GM12878 (cell line): ENCODE measurements at regions not wholly inside any gene's neighbourhood (a gene's known extent, or its start where the extent isn't known, plus 50 kb on each side); places are given as distances from the start of the nearest gene placed in this dataset.

Experiments
- SMAD1 ChIP-seq: fragments of 450-650 bp; IDR thresholded peaks from 2 replicates; pipeline ENCODE4 v1.6.1; 2018; ENCODE audit warnings: mild to moderate bottlenecking, low read depth; ENCODE audit not compliant: partially characterized antibody
- YY1 ChIP-seq: IDR thresholded peaks from 2 replicates; pipeline ENCODE4 v1.6.1; 2011; ENCODE audit warnings: low read depth, mild to moderate bottlenecking, low read length
- ZNF274 ChIP-seq: IDR thresholded peaks from one replicate; pipeline ENCODE4 v1.8.0; 2011; ENCODE audit not compliant: insufficient read length, insufficient read depth
- TF ChIP-seq, protein P1 (sequence below), 3 experiments: IDR thresholded peaks in 2 of 3; conservative IDR thresholded peaks in 1 of 3; 2 replicates each; pipeline ENCODE4 v1.5.1; 2011; ENCODE audit warnings: low read depth in 3 of 3, low read length in 3 of 3, mild to moderate bottlenecking in 3 of 3, control low read depth in 2 of 3, moderate library complexity in 2 of 3, inconsistent platforms in 1 of 3, mixed read lengths in 1 of 3; ENCODE audit not compliant: control insufficient read depth in 2 of 3, insufficient read depth in 1 of 3; ENCODE audit errors: extremely low read depth in 1 of 3
- TF ChIP-seq, protein P2 (sequence below): IDR thresholded peaks from 2 replicates; pipeline ENCODE4 v1.6.1; 2012; ENCODE audit warnings: low read depth, low read length, improper control_type of control experiment

DNA sequence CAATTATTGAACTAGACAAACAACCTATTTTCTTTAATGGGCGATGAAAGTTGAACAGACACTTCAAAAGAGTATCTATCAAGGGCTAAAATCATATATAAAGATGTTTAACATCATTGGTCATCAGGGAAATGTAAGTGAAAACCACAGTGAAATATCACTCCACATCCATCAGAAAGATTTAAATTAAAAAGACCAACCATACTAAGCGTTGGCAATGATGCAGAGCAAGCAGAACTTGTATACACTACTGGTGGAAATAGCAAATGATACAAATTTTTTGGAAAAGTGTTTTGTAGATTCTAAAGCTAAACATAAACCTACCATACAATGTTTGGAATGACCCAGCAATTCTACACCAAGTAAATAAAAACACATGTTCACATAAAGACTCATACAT lies 65.9 kb upstream of the THBS1 start:
- TF ChIP-seq YY1 (no peak), SMAD1 (no peak), ZNF274 (no peak)
- TF ChIP-seq, protein P1, sequence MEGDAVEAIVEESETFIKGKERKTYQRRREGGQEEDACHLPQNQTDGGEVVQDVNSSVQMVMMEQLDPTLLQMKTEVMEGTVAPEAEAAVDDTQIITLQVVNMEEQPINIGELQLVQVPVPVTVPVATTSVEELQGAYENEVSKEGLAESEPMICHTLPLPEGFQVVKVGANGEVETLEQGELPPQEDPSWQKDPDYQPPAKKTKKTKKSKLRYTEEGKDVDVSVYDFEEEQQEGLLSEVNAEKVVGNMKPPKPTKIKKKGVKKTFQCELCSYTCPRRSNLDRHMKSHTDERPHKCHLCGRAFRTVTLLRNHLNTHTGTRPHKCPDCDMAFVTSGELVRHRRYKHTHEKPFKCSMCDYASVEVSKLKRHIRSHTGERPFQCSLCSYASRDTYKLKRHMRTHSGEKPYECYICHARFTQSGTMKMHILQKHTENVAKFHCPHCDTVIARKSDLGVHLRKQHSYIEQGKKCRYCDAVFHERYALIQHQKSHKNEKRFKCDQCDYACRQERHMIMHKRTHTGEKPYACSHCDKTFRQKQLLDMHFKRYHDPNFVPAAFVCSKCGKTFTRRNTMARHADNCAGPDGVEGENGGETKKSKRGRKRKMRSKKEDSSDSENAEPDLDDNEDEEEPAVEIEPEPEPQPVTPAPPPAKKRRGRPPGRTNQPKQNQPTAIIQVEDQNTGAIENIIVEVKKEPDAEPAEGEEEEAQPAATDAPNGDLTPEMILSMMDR (IDR thresholded peaks at IDR 0.05 in 2 of 3, conservative IDR thresholded peaks at IDR 0.05 in 1 of 3; ENCODE audit: control insufficient read depth in 2 of 3, extremely low read depth in 1 of 3, insufficient read depth in 1 of 3, low read depth in 3 of 3, low read length in 3 of 3): no peak
- TF ChIP-seq, protein P2, sequence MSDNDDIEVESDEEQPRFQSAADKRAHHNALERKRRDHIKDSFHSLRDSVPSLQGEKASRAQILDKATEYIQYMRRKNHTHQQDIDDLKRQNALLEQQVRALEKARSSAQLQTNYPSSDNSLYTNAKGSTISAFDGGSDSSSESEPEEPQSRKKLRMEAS: no peak
